ENCODE measurements at regions not wholly inside any gene's neighbourhood (a gene's known extent, or its start where the extent isn't known, plus 50 kb on each side); places are given as distances from the start of the nearest gene placed in this dataset.

DNA sequence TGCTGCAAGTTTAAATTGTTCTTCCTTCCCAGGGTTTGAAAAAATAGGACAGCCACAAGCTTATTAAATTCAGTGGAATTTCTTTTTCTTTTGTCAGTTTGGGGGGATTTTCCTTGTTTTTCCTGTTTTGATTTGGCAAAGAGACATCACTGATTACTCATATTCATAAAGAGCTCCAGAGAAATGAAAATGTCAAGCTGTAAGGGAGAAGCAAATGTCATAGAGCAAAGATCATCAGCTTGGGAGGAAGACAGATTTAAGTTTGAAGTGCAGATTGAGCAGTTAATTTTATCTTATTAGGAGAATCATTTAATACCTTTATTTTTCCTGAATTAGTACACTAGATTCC lies 255.8 kb upstream of the PHYHIPL start:
- Histone ChIP-seq H3K79me2 (ENCODE audit: insufficient read depth) (no peaks in the 10 kb centered on the region), H3K4me2 (peak overlapping the region; percentile 20; the same call in 1 of the 2 replicates)
- CTCF ChIA-PET = interaction anchor here (1.3 to 1.4 kb wide), 3 partner anchors 8 to 701 kb away, joined by 3 read pairs; no protein-coding TSS in a partner anchor

More for the DNA sequence above, 255.8 kb upstream of the PHYHIPL start:
- Histone ChIP-seq H4K20me1 (ENCODE audit: insufficient read depth) (no peaks in the 10 kb centered on the region), H3K27ac (ENCODE audit: low read depth in 2 of 2, low read length in 1 of 2) (peak overlapping the region; percentile 58 to 86; a peak in 3 of 4 replicates), H3K4me1 (ENCODE audit: control insufficient read depth in 1 of 2, insufficient read depth in 2 of 2, low read depth in 1 of 2, low read length in 1 of 2) (peaks cover 4 to 18% of the 10 kb centered on the region in 2 experiments; a peak in 2 of 4 replicates), H3K9ac (peak overlapping the region; percentile 51; the same call in 1 of the 2 replicates), H3K27me3 (ENCODE audit: insufficient read depth) (no peaks in the 10 kb centered on the region), H3K36me3 (replicated peaks in 1 of 2; ENCODE audit: control insufficient read depth in 1 of 2, insufficient read depth in 2 of 2, low read length in 1 of 2) (no peaks in the 10 kb centered on the region), H3K9me3 (no peaks in the 10 kb centered on the region), H3K4me3 (ENCODE audit: low read depth in 2 of 2, low read length in 1 of 2) (peak overlapping the region in 1 of 2 experiments; percentile 7; a peak in 1 of 4 replicates), H2AFZ (ENCODE audit: low read depth) (peak overlapping the region; percentile 49; the same call in 1 of the 2 replicates), H3K9me2 (no peaks in the 10 kb centered on the region), H3F3A (replicated peaks; ENCODE audit: insufficient read depth) (peaks cover 22% of the 10 kb centered on the region)
- peak; percentile 27; the same call in 1 of the 2 replicates for TF ChIP-seq NFIC (IDR thresholded peaks at IDR 0.05; ENCODE audit: borderline replicate concordance)
- TF ChIP-seq MEF2A (IDR thresholded peaks at IDR 0.05; ENCODE audit: borderline replicate concordance, low read depth) = no peak
- TF ChIP-seq SMC3 (IDR thresholded peaks at IDR 0.05; ENCODE audit: low read depth, low read length) = no peak
- TF ChIP-seq TCF12 (IDR thresholded peaks at IDR 0.05) = peak; percentile 19; the same call in 1 of the 2 replicates
- TF ChIP-seq, protein P1, sequence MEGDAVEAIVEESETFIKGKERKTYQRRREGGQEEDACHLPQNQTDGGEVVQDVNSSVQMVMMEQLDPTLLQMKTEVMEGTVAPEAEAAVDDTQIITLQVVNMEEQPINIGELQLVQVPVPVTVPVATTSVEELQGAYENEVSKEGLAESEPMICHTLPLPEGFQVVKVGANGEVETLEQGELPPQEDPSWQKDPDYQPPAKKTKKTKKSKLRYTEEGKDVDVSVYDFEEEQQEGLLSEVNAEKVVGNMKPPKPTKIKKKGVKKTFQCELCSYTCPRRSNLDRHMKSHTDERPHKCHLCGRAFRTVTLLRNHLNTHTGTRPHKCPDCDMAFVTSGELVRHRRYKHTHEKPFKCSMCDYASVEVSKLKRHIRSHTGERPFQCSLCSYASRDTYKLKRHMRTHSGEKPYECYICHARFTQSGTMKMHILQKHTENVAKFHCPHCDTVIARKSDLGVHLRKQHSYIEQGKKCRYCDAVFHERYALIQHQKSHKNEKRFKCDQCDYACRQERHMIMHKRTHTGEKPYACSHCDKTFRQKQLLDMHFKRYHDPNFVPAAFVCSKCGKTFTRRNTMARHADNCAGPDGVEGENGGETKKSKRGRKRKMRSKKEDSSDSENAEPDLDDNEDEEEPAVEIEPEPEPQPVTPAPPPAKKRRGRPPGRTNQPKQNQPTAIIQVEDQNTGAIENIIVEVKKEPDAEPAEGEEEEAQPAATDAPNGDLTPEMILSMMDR (IDR thresholded peaks at IDR 0.05) = no peak
- TF ChIP-seq JUND (IDR thresholded peaks at IDR 0.05) = peak; percentile 2; the same call in 1 of the 2 replicates
- TF ChIP-seq TEAD4 (IDR thresholded peaks at IDR 0.05; ENCODE audit: borderline replicate concordance, insufficient read depth) = 0 out of 2 replicates have a peak, but pooled peaks have one; percentile 5
- TF ChIP-seq POLR2AphosphoS5 (IDR thresholded peaks at IDR 0.05; ENCODE audit: low read depth, low read length) = no peak
- no peak for TF ChIP-seq FOXM1 (IDR thresholded peaks at IDR 0.05; ENCODE audit: low read depth)
- no peak for TF ChIP-seq FOXJ3 (CRISPR knock-in tag; IDR thresholded peaks at IDR 0.05)
- TF ChIP-seq, protein P2, sequence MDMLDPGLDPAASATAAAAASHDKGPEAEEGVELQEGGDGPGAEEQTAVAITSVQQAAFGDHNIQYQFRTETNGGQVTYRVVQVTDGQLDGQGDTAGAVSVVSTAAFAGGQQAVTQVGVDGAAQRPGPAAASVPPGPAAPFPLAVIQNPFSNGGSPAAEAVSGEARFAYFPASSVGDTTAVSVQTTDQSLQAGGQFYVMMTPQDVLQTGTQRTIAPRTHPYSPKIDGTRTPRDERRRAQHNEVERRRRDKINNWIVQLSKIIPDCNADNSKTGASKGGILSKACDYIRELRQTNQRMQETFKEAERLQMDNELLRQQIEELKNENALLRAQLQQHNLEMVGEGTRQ (IDR thresholded peaks at IDR 0.05; ENCODE audit: borderline replicate concordance, low read depth, low read length) = no peak
- TF ChIP-seq, protein P3, sequence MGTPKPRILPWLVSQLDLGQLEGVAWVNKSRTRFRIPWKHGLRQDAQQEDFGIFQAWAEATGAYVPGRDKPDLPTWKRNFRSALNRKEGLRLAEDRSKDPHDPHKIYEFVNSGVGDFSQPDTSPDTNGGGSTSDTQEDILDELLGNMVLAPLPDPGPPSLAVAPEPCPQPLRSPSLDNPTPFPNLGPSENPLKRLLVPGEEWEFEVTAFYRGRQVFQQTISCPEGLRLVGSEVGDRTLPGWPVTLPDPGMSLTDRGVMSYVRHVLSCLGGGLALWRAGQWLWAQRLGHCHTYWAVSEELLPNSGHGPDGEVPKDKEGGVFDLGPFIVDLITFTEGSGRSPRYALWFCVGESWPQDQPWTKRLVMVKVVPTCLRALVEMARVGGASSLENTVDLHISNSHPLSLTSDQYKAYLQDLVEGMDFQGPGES (IDR thresholded peaks at IDR 0.05; ENCODE audit: low read depth, low read length) = no peak
- no peak for TF ChIP-seq GABPA (IDR thresholded peaks at IDR 0.05; ENCODE audit: low read depth)
- TF ChIP-seq RXRA (IDR thresholded peaks at IDR 0.05; ENCODE audit: borderline replicate concordance, low read depth) = no peak
- no peak for TF ChIP-seq ELF1 (IDR thresholded peaks at IDR 0.05)
- TF ChIP-seq, protein P4, sequence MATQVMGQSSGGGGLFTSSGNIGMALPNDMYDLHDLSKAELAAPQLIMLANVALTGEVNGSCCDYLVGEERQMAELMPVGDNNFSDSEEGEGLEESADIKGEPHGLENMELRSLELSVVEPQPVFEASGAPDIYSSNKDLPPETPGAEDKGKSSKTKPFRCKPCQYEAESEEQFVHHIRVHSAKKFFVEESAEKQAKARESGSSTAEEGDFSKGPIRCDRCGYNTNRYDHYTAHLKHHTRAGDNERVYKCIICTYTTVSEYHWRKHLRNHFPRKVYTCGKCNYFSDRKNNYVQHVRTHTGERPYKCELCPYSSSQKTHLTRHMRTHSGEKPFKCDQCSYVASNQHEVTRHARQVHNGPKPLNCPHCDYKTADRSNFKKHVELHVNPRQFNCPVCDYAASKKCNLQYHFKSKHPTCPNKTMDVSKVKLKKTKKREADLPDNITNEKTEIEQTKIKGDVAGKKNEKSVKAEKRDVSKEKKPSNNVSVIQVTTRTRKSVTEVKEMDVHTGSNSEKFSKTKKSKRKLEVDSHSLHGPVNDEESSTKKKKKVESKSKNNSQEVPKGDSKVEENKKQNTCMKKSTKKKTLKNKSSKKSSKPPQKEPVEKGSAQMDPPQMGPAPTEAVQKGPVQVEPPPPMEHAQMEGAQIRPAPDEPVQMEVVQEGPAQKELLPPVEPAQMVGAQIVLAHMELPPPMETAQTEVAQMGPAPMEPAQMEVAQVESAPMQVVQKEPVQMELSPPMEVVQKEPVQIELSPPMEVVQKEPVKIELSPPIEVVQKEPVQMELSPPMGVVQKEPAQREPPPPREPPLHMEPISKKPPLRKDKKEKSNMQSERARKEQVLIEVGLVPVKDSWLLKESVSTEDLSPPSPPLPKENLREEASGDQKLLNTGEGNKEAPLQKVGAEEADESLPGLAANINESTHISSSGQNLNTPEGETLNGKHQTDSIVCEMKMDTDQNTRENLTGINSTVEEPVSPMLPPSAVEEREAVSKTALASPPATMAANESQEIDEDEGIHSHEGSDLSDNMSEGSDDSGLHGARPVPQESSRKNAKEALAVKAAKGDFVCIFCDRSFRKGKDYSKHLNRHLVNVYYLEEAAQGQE (IDR thresholded peaks at IDR 0.05; ENCODE audit: low read depth, low read length) = no peak
- TF ChIP-seq, protein P5, sequence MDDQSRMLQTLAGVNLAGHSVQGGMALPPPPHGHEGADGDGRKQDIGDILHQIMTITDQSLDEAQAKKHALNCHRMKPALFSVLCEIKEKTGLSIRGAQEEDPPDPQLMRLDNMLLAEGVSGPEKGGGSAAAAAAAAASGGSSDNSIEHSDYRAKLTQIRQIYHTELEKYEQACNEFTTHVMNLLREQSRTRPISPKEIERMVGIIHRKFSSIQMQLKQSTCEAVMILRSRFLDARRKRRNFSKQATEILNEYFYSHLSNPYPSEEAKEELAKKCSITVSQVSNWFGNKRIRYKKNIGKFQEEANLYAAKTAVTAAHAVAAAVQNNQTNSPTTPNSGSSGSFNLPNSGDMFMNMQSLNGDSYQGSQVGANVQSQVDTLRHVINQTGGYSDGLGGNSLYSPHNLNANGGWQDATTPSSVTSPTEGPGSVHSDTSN (IDR thresholded peaks at IDR 0.05) = peak; percentile 32
- no peak for DNase-seq
- POLR2A ChIA-PET = no interaction called here
